ENCODE measurements at regions not wholly inside any gene's neighbourhood (a gene's known extent, or its start where the extent isn't known, plus 50 kb on each side); places are given as distances from the start of the nearest gene placed in this dataset.

DNA sequence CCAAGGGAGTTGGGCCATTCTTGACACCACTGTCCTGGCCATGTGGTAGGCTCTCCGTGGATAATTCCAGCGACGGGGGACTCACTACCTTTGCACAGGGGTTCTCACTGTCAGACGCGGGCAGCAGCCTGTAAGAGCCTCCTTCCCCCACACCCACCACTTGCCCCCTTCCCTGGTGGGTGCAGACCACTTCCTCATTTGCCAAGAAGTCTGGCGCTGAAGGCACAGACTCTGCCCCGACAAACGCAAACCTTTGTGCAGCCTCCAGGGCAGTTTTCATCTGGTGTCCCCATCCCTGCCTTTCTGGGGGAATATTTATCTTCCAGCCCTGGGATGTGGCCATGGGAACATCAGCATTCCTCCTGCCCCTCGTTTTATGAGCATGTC lies 422.5 kb downstream of the SHANK2 start:
- TF ChIP-seq TP53 (CRISPR knock-in tag; conservative IDR thresholded peaks at IDR 0.05) = no peak
- TF ChIP-seq KLF13 (CRISPR knock-in tag; IDR thresholded peaks at IDR 0.05) = no peak
- no peak for TF ChIP-seq JDP2 (CRISPR knock-in tag; IDR thresholded peaks at IDR 0.05; ENCODE audit: borderline replicate concordance)
- TF ChIP-seq POLR2A (IDR thresholded peaks at IDR 0.05; ENCODE audit: insufficient read depth in 1 of 2, low read depth in 2 of 2, low read length in 2 of 2) = no peak
- no peak for TF ChIP-seq ZNF773 (CRISPR knock-in tag; IDR thresholded peaks at IDR 0.05; ENCODE audit: borderline replicate concordance)
- TF ChIP-seq ZNF543 (CRISPR knock-in tag; IDR thresholded peaks at IDR 0.05) = no peak
- TF ChIP-seq PAF1 (CRISPR knock-in tag; IDR thresholded peaks at IDR 0.05) = no peak
